ENCODE measurements at regions not wholly inside any gene's neighbourhood (a gene's known extent, or its start where the extent isn't known, plus 50 kb on each side); places are given as distances from the start of the nearest gene placed in this dataset.

DNA sequence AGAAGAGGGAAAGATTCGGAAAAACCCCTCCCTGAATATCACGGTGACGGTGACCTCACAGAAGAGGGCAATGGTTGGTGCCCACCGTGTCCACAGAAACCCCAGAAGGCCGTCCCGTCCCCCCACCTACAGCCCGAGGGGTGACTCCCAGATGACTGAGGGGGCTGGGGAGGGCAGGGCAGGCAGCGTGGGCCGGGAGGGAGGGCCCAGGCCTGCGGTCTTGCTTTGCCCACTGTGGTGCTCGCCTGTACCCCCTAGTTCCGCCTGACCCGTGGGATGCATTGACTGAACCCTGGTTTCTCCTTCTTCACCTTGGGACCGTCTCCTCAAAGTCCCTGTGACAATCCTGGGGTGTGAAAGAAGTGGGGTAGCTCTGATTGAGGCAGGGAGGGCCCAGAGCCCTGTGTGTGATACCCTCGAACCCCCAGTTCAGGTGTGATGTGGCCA, 526.7 kb downstream of the BRD1 start:
- Histone ChIP-seq H3K27ac (ENCODE audit: low read depth, low read length) (no peak overlapping the region), H3K27me3 (ENCODE audit: insufficient read depth, low read length) (no peaks in the 10 kb centered on the region), H3K9me3 (ENCODE audit: control insufficient read depth in 1 of 2, insufficient read depth in 1 of 2, low read depth in 1 of 2, low read length in 2 of 2) (no peaks in the 10 kb centered on the region), H4K20me1 (ENCODE audit: insufficient read depth) (no peaks in the 10 kb centered on the region), H3K79me2 (ENCODE audit: insufficient read depth, low read length) (no peaks in the 10 kb centered on the region), H2AFZ (ENCODE audit: low read depth, low read length, poor library complexity, severe bottlenecking) (no peak overlapping the region), H3K4me1 (ENCODE audit: control insufficient read depth in 1 of 2, insufficient read depth in 2 of 2, low read length in 2 of 2) (peaks cover 0 to 7% of the 10 kb centered on the region in 2 experiments; a peak in 1 of 4 replicates), H3K36me3 (ENCODE audit: control insufficient read depth in 1 of 2, insufficient read depth in 2 of 2, low read length in 2 of 2) (no peaks in the 10 kb centered on the region), H3K4me3 (replicated peaks in 1 of 2; ENCODE audit: low read depth in 1 of 2, low read length in 2 of 2) (no peak overlapping the region), H3K4me2 (ENCODE audit: low read length) (no peak overlapping the region), H3K9me2 (ENCODE audit: insufficient read depth) (no peaks in the 10 kb centered on the region), H3K9ac (ENCODE audit: low read length) (no peak overlapping the region)
- ChIA-PET RAD21 (ENCODE audit: low non-redundant PET in 1 of 2, low total read pairs in 2 of 2, uncharacterized antibody in 2 of 2, unreplicated experiment in 2 of 2) (no interaction called here), CTCF (no interaction called here), POLR2A (no interaction called here)
- DNase-seq (ENCODE audit: low read depth, low spot score) (no peak), ATAC-seq (no peak)
- TF ChIP-seq CEBPB (IDR thresholded peaks at IDR 0.05; ENCODE audit: low read depth) (no peak), ZNF274 (IDR thresholded peaks at IDR 0.05; ENCODE audit: low read depth, low read length) (no peak), ELF1 (IDR thresholded peaks at IDR 0.05; ENCODE audit: borderline replicate concordance, low read depth) (no peak), POLR2AphosphoS5 (IDR thresholded peaks at IDR 0.05; ENCODE audit: low read depth, low read length) (no peak), SRF (IDR thresholded peaks at IDR 0.05; ENCODE audit: low read depth) (no peak), ZFX (IDR thresholded peaks at IDR 0.05) (no peak), EGR1 (IDR thresholded peaks at IDR 0.05; ENCODE audit: low read depth) (no peak)
- TF ChIP-seq, protein P1, sequence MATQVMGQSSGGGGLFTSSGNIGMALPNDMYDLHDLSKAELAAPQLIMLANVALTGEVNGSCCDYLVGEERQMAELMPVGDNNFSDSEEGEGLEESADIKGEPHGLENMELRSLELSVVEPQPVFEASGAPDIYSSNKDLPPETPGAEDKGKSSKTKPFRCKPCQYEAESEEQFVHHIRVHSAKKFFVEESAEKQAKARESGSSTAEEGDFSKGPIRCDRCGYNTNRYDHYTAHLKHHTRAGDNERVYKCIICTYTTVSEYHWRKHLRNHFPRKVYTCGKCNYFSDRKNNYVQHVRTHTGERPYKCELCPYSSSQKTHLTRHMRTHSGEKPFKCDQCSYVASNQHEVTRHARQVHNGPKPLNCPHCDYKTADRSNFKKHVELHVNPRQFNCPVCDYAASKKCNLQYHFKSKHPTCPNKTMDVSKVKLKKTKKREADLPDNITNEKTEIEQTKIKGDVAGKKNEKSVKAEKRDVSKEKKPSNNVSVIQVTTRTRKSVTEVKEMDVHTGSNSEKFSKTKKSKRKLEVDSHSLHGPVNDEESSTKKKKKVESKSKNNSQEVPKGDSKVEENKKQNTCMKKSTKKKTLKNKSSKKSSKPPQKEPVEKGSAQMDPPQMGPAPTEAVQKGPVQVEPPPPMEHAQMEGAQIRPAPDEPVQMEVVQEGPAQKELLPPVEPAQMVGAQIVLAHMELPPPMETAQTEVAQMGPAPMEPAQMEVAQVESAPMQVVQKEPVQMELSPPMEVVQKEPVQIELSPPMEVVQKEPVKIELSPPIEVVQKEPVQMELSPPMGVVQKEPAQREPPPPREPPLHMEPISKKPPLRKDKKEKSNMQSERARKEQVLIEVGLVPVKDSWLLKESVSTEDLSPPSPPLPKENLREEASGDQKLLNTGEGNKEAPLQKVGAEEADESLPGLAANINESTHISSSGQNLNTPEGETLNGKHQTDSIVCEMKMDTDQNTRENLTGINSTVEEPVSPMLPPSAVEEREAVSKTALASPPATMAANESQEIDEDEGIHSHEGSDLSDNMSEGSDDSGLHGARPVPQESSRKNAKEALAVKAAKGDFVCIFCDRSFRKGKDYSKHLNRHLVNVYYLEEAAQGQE (IDR thresholded peaks at IDR 0.05; ENCODE audit: low read depth) = no peak
- TF ChIP-seq, protein P2, sequence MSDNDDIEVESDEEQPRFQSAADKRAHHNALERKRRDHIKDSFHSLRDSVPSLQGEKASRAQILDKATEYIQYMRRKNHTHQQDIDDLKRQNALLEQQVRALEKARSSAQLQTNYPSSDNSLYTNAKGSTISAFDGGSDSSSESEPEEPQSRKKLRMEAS (IDR thresholded peaks at IDR 0.05) = no peak
- TF ChIP-seq, protein P3, sequence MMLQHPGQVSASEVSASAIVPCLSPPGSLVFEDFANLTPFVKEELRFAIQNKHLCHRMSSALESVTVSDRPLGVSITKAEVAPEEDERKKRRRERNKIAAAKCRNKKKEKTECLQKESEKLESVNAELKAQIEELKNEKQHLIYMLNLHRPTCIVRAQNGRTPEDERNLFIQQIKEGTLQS (IDR thresholded peaks at IDR 0.05) = no peak
- intact Hi-C loops (cut with micrococcal nuclease) = no loop called here
- no TSS peak for BruUV-seq (replicated peaks)
